DOHH2 (cell line): ENCODE measurements at regions not wholly inside any gene's neighbourhood (a gene's known extent, or its start where the extent isn't known, plus 50 kb on each side); places are given as distances from the start of the nearest gene placed in this dataset.

ENCODE experiments used
- EZH2phosphoT487 ChIP-seq: fragments of 200-600 bp; sonication (generic); IDR thresholded peaks from 2 replicates; pipeline ENCODE4 v1.6.1; 2017; ENCODE audit warnings: borderline replicate concordance, mild to moderate bottlenecking, antibody characterized with exemption, low read length, moderate library complexity, mixed read lengths
- TF ChIP-seq, protein P1 (sequence below): fragments of 200-600 bp; sonication (generic); IDR thresholded peaks from one replicate; pipeline ENCODE4 v1.5.1; 2014; ENCODE audit warnings: antibody characterized with exemption, mild to moderate bottlenecking, low read depth, low read length; ENCODE audit not compliant: poor library complexity, severe bottlenecking

GRCh38 chr3:59367150-59367549, 317.3 kb upstream of the CFAP20DC start:
- no peak for TF ChIP-seq EZH2phosphoT487
- TF ChIP-seq, protein P1, sequence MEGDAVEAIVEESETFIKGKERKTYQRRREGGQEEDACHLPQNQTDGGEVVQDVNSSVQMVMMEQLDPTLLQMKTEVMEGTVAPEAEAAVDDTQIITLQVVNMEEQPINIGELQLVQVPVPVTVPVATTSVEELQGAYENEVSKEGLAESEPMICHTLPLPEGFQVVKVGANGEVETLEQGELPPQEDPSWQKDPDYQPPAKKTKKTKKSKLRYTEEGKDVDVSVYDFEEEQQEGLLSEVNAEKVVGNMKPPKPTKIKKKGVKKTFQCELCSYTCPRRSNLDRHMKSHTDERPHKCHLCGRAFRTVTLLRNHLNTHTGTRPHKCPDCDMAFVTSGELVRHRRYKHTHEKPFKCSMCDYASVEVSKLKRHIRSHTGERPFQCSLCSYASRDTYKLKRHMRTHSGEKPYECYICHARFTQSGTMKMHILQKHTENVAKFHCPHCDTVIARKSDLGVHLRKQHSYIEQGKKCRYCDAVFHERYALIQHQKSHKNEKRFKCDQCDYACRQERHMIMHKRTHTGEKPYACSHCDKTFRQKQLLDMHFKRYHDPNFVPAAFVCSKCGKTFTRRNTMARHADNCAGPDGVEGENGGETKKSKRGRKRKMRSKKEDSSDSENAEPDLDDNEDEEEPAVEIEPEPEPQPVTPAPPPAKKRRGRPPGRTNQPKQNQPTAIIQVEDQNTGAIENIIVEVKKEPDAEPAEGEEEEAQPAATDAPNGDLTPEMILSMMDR = no peak
